AML-193 (cell line): ENCODE measurements at regions not wholly inside any gene's neighbourhood (a gene's known extent, or its start where the extent isn't known, plus 50 kb on each side); places are given as distances from the start of the nearest gene placed in this dataset.
A peak's percentile ranks its signal among the peaks of the same experiment; 100 is the strongest.

ENCODE experiments used
- DNase-seq, 2 experiments: peaks; one replicate each; lab custom pipeline; 2025; lab: John Stamatoyannopoulos, UW

GRCh38 chr2:53445383-53446070 lies 322.1 kb upstream of the CHAC2 start:
- DNase-seq: no peak

- no peak for DNase-seq
Measured at GRCh38 chr2:53442783-53443182, 324.8 kb upstream of the CHAC2 start.

- DNase-seq: no peak
Measured at GRCh38 chr2:53442093-53442492, 325.5 kb upstream of the CHAC2 start.

- no peak for DNase-seq
Measured at GRCh38 chr2:53438692-53439091, 328.9 kb upstream of the CHAC2 start.

GRCh38 chr2:53438100-53438499 lies 329.5 kb upstream of the CHAC2 start:
- DNase-seq: no peak

- no peak for DNase-seq
Measured at GRCh38 chr2:53437371-53437770, 330.2 kb upstream of the CHAC2 start.

GRCh38 chr2:53436882-53437281 lies 330.7 kb upstream of the CHAC2 start:
- no peak for DNase-seq

GRCh38 chr2:53435610-53436009 lies 332.0 kb upstream of the CHAC2 start:
- DNase-seq: no peak

GRCh38 chr2:53434466-53434865 lies 333.1 kb upstream of the CHAC2 start:
- no peak for DNase-seq

GRCh38 chr2:53432936-53433335 lies 334.7 kb upstream of the CHAC2 start:
- no peak for DNase-seq

- no peak for DNase-seq
Measured at GRCh38 chr2:53429901-53430300, 337.7 kb upstream of the CHAC2 start.

- no peak for DNase-seq
Measured at GRCh38 chr2:53424902-53425301, 342.7 kb upstream of the CHAC2 start.

GRCh38 chr2:53423465-53423864 lies 344.1 kb upstream of the CHAC2 start:
- DNase-seq: no peak

GRCh38 chr2:53422979-53423378 lies 344.6 kb upstream of the CHAC2 start:
- DNase-seq: peak; percentile 24 to 61

GRCh38 chr2:53417385-53417784 lies 350.2 kb upstream of the CHAC2 start:
- no peak for DNase-seq

GRCh38 chr2:53407363-53408080 lies 360.1 kb upstream of the CHAC2 start:
- DNase-seq: no peak

GRCh38 chr2:53403792-53404413 lies 363.7 kb upstream of the CHAC2 start:
- no peak for DNase-seq

GRCh38 chr2:53397085-53397484 lies 370.5 kb upstream of the CHAC2 start:
- no peak for DNase-seq

- DNase-seq: no peak
Measured at GRCh38 chr2:53381271-53381670, 386.3 kb upstream of the CHAC2 start.

GRCh38 chr2:53379547-53379946 lies 388.1 kb upstream of the CHAC2 start:
- no peak for DNase-seq

GRCh38 chr2:53378791-53379190 lies 388.8 kb upstream of the CHAC2 start:
- DNase-seq: no peak

- DNase-seq: no peak
Measured at GRCh38 chr2:53373126-53373525, 394.5 kb upstream of the CHAC2 start.

- no peak for DNase-seq
Measured at GRCh38 chr2:53366543-53366942, 401.1 kb upstream of the CHAC2 start.
